ENCODE measurements at regions not wholly inside any gene's neighbourhood (a gene's known extent, or its start where the extent isn't known, plus 50 kb on each side); places are given as distances from the start of the nearest gene placed in this dataset.

- TF ChIP-seq POLR2A (IDR thresholded peaks at IDR 0.05; ENCODE audit: low read depth, low read length) (no peak), POLR2AphosphoS5 (IDR thresholded peaks at IDR 0.05; ENCODE audit: low read depth, low read length) (no peak), TAF1 (IDR thresholded peaks at IDR 0.05; ENCODE audit: low read depth, low read length) (no peak), PAX5 (IDR thresholded peaks at IDR 0.05; ENCODE audit: insufficient read depth, low read length, severe bottlenecking) (no peak), SPI1 (IDR thresholded peaks at IDR 0.05; ENCODE audit: low read depth, low read length) (no peak)
Measured at GRCh38 chr10:131032329-131033165, 279.0 kb downstream of the TCERG1L start.
